ENCODE measurements at regions not wholly inside any gene's neighbourhood (a gene's known extent, or its start where the extent isn't known, plus 50 kb on each side); places are given as distances from the start of the nearest gene placed in this dataset.

DNA sequence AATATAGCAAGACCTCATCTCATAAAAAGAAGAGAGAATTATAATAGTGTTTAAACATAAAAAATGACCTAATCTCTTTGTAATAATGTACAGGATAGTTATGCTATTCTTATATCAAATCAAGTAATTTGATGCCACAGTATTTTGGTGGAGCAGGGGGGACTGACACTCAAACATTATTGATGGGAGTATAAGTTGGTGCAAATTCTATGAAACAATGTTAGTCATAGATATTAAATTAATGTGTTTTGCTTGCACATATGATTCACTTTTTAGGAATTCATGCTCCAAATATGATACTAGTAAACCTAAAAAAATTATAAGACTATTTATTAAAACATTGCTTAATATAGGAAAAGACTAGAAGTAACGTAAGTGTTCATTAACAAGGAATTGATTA, 256.1 kb upstream of the SYT4 start:
- peaks cover 5% of the 10 kb centered on the region; the same call in 1 of the 2 replicates for H3K4me1 ChIP-seq (ENCODE audit: control insufficient read depth, insufficient read depth, low read length)
- CTCF ChIA-PET = no interaction called here
- no peaks in the 10 kb centered on the region for H3K9me3 ChIP-seq (ENCODE audit: control insufficient read depth, insufficient read depth, low read depth, low read length)
- H3K36me3 ChIP-seq (ENCODE audit: control insufficient read depth in 2 of 2, insufficient read depth in 1 of 2, low read length in 2 of 2) = no peaks in the 10 kb centered on the region
- H3K4me3 ChIP-seq (ENCODE audit: low read depth, low read length) = no peak overlapping the region
- POLR2A ChIA-PET = no interaction called here
- no peak for TF ChIP-seq CTCF (tag by site-specific recombination; IDR thresholded peaks at IDR 0.05)
- TF ChIP-seq ZNF501 (tag by site-specific recombination; IDR thresholded peaks at IDR 0.05) = no peak
- TF ChIP-seq KLF8 (tag by site-specific recombination; IDR thresholded peaks at IDR 0.05) = no peak
- TF ChIP-seq ZNF785 (tag by site-specific recombination; IDR thresholded peaks at IDR 0.05) = no peak
- TF ChIP-seq ZBTB1 (tag by site-specific recombination; IDR thresholded peaks at IDR 0.05) = no peak
- no peak for TF ChIP-seq FEZF1 (tag by site-specific recombination; IDR thresholded peaks at IDR 0.05)
- TF ChIP-seq KLF7 (tag by site-specific recombination; IDR thresholded peaks at IDR 0.05; ENCODE audit: borderline replicate concordance) = no peak
- no peak for TF ChIP-seq ZNF37A (tag by site-specific recombination; IDR thresholded peaks at IDR 0.05)
- TF ChIP-seq YY1 (tag by site-specific recombination; IDR thresholded peaks at IDR 0.05) = no peak
- no peak for TF ChIP-seq MZF1 (tag by site-specific recombination; IDR thresholded peaks at IDR 0.05; ENCODE audit: borderline replicate concordance)
- no peak for TF ChIP-seq ZNF16 (tag by site-specific recombination; IDR thresholded peaks at IDR 0.05; ENCODE audit: low read depth)
- no peak for TF ChIP-seq ZNF433 (tag by site-specific recombination; IDR thresholded peaks at IDR 0.05; ENCODE audit: low read depth)
- no peak for TF ChIP-seq ZNF747 (tag by site-specific recombination; IDR thresholded peaks at IDR 0.05)
- TF ChIP-seq, protein P1, sequence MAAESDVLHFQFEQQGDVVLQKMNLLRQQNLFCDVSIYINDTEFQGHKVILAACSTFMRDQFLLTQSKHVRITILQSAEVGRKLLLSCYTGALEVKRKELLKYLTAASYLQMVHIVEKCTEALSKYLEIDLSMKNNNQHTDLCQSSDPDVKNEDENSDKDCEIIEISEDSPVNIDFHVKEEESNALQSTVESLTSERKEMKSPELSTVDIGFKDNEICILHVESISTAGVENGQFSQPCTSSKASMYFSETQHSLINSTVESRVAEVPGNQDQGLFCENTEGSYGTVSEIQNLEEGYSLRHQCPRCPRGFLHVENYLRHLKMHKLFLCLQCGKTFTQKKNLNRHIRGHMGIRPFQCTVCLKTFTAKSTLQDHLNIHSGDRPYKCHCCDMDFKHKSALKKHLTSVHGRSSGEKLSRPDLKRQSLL (tag by site-specific recombination; IDR thresholded peaks at IDR 0.05) = no peak
- no peak for TF ChIP-seq GFI1B (tag by site-specific recombination; IDR thresholded peaks at IDR 0.05)
- TF ChIP-seq ZNF416 (tag by site-specific recombination; IDR thresholded peaks at IDR 0.05) = no peak
- TF ChIP-seq, protein P2, sequence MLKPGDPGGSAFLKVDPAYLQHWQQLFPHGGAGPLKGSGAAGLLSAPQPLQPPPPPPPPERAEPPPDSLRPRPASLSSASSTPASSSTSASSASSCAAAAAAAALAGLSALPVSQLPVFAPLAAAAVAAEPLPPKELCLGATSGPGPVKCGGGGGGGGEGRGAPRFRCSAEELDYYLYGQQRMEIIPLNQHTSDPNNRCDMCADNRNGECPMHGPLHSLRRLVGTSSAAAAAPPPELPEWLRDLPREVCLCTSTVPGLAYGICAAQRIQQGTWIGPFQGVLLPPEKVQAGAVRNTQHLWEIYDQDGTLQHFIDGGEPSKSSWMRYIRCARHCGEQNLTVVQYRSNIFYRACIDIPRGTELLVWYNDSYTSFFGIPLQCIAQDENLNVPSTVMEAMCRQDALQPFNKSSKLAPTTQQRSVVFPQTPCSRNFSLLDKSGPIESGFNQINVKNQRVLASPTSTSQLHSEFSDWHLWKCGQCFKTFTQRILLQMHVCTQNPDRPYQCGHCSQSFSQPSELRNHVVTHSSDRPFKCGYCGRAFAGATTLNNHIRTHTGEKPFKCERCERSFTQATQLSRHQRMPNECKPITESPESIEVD (tag by site-specific recombination; IDR thresholded peaks at IDR 0.05) = no peak
- no peak overlapping the region for H3K27ac ChIP-seq (ENCODE audit: extremely low read depth, low read depth, low read length)

DNA sequence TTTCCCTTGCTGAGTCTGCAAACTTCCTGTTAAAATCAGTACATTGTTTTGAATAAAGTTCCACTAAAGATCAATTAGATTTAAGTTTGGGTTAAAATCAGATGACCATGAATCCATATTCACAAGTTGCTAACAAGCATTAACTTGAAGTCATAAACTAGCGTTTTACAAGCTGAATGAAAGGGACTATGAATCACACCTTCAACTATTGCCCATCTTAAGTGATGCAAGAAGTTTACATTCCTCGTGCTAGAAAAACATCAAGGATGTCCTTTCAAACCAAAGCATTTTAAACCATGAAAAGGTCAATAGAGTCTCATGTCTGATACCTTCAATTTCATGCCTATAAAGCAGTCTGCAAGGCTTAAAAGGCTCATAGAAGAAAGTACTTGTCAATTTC, 257.2 kb upstream of the SYT4 start:
- Histone ChIP-seq H3K36me3 (ENCODE audit: control insufficient read depth in 2 of 2, insufficient read depth in 1 of 2, low read length in 2 of 2) (no peaks in the 10 kb centered on the region), H3K4me1 (ENCODE audit: control insufficient read depth, insufficient read depth, low read length) (peaks cover 5% of the 10 kb centered on the region; the same call in 1 of the 2 replicates), H3K9me3 (ENCODE audit: control insufficient read depth, insufficient read depth, low read depth, low read length) (no peaks in the 10 kb centered on the region), H3K27ac (ENCODE audit: extremely low read depth, low read depth, low read length) (no peak overlapping the region), H3K4me3 (ENCODE audit: low read depth, low read length) (no peak overlapping the region)
- CTCF ChIA-PET = no interaction called here
- POLR2A ChIA-PET = no interaction called here
- TF ChIP-seq ZNF529 (tag by site-specific recombination; IDR thresholded peaks at IDR 0.05; ENCODE audit: insufficient replicate concordance) = no peak
- TF ChIP-seq ZNF629 (tag by site-specific recombination; IDR thresholded peaks at IDR 0.05) = no peak
- TF ChIP-seq ZNF2 (tag by site-specific recombination; IDR thresholded peaks at IDR 0.05) = no peak
- TF ChIP-seq, protein P3, sequence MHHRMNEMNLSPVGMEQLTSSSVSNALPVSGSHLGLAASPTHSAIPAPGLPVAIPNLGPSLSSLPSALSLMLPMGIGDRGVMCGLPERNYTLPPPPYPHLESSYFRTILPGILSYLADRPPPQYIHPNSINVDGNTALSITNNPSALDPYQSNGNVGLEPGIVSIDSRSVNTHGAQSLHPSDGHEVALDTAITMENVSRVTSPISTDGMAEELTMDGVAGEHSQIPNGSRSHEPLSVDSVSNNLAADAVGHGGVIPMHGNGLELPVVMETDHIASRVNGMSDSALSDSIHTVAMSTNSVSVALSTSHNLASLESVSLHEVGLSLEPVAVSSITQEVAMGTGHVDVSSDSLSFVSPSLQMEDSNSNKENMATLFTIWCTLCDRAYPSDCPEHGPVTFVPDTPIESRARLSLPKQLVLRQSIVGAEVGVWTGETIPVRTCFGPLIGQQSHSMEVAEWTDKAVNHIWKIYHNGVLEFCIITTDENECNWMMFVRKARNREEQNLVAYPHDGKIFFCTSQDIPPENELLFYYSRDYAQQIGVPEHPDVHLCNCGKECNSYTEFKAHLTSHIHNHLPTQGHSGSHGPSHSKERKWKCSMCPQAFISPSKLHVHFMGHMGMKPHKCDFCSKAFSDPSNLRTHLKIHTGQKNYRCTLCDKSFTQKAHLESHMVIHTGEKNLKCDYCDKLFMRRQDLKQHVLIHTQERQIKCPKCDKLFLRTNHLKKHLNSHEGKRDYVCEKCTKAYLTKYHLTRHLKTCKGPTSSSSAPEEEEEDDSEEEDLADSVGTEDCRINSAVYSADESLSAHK (tag by site-specific recombination; IDR thresholded peaks at IDR 0.05) = no peak
- no peak for TF ChIP-seq ZNF645 (tag by site-specific recombination; IDR thresholded peaks at IDR 0.05)
- no peak for TF ChIP-seq ZEB2 (tag by site-specific recombination; IDR thresholded peaks at IDR 0.05)
- TF ChIP-seq GLIS1 (tag by site-specific recombination; IDR thresholded peaks at IDR 0.05) = no peak
- TF ChIP-seq OVOL3 (tag by site-specific recombination; IDR thresholded peaks at IDR 0.05) = no peak

Measured in HEK293 (cell line).